ENCODE measurements at regions not wholly inside any gene's neighbourhood (a gene's known extent, or its start where the extent isn't known, plus 50 kb on each side); places are given as distances from the start of the nearest gene placed in this dataset.
"Not testable (repeated sequence)": the region's sequence is repeated elsewhere in the genome, so short reads cannot be mapped to it uniquely, and the experiment has no call there.

- no peak overlapping the region for H3K27ac ChIP-seq (ENCODE audit: low read depth, low read length)
- H3K9me3 ChIP-seq (ENCODE audit: control insufficient read depth in 3 of 3, low read length in 3 of 3), result no peaks in the 10 kb centered on the region
- H3K9ac ChIP-seq (ENCODE audit: low read depth in 1 of 3, low read length in 3 of 3), result no peak overlapping the region
- H3K27me3 ChIP-seq (ENCODE audit: control insufficient read depth in 3 of 3, insufficient read depth in 3 of 3, low read length in 3 of 3), result no peaks in the 10 kb centered on the region
- no peak overlapping the region for H3K4me3 ChIP-seq (ENCODE audit: low read length in 3 of 3)
- no peaks in the 10 kb centered on the region for H3K4me1 ChIP-seq (ENCODE audit: control insufficient read depth in 3 of 3, insufficient read depth in 3 of 3, low read length in 3 of 3)
- H3K36me3 ChIP-seq (ENCODE audit: control insufficient read depth in 3 of 3, insufficient read depth in 3 of 3, low read length in 3 of 3), result no peaks in the 10 kb centered on the region
These were observed 70.0 kb upstream of the HGF start for GRCh38 chr7:81839708-81840369.

GRCh38 chr7:81833401-81833800 lies 63.6 kb upstream of the HGF start:
- Histone ChIP-seq H3K4me3 (ENCODE audit: low read length in 3 of 3) (no peak overlapping the region), H3K9me3 (ENCODE audit: control insufficient read depth in 3 of 3, low read length in 3 of 3) (peaks cover 2 to 8% (median 7%) of the 10 kb centered on the region in 3 donors), H3K36me3 (ENCODE audit: control insufficient read depth in 3 of 3, insufficient read depth in 3 of 3, low read length in 3 of 3) (no peaks in the 10 kb centered on the region), H3K9ac (ENCODE audit: low read depth in 1 of 3, low read length in 3 of 3) (no peak overlapping the region), H3K27me3 (ENCODE audit: control insufficient read depth in 3 of 3, insufficient read depth in 3 of 3, low read length in 3 of 3) (no peaks in the 10 kb centered on the region), H3K27ac (ENCODE audit: low read depth, low read length) (no peak overlapping the region), H3K4me1 (ENCODE audit: control insufficient read depth in 3 of 3, insufficient read depth in 3 of 3, low read length in 3 of 3) (no peaks in the 10 kb centered on the region)

GRCh38 chr7:81831883-81832282 lies 62.0 kb upstream of the HGF start:
- Histone ChIP-seq H3K27me3 (ENCODE audit: control insufficient read depth in 3 of 3, insufficient read depth in 3 of 3, low read length in 3 of 3) (no peaks in the 10 kb centered on the region), H3K4me1 (ENCODE audit: control insufficient read depth in 3 of 3, insufficient read depth in 3 of 3, low read length in 3 of 3) (no peaks in the 10 kb centered on the region), H3K27ac (ENCODE audit: low read depth, low read length) (no peak overlapping the region), H3K9me3 (ENCODE audit: control insufficient read depth in 3 of 3, low read length in 3 of 3) (peaks cover 2 to 8% (median 7%) of the 10 kb centered on the region in 3 donors), H3K36me3 (ENCODE audit: control insufficient read depth in 3 of 3, insufficient read depth in 3 of 3, low read length in 3 of 3) (no peaks in the 10 kb centered on the region), H3K9ac (ENCODE audit: low read depth in 1 of 3, low read length in 3 of 3) (no peak overlapping the region), H3K4me3 (ENCODE audit: low read length in 3 of 3) (no peak overlapping the region)

GRCh38 chr7:81829511-81829910 lies 59.7 kb upstream of the HGF start:
- H3K36me3 ChIP-seq (ENCODE audit: control insufficient read depth in 3 of 3, insufficient read depth in 3 of 3, low read length in 3 of 3); H3K4me1 ChIP-seq (ENCODE audit: control insufficient read depth in 3 of 3, insufficient read depth in 3 of 3, low read length in 3 of 3); H3K4me3 ChIP-seq (ENCODE audit: low read length in 3 of 3); H3K27ac ChIP-seq (ENCODE audit: low read depth, low read length); H3K27me3 ChIP-seq (ENCODE audit: control insufficient read depth in 3 of 3, insufficient read depth in 3 of 3, low read length in 3 of 3); H3K9me3 ChIP-seq (ENCODE audit: control insufficient read depth in 3 of 3, low read length in 3 of 3); H3K9ac ChIP-seq (ENCODE audit: low read depth in 1 of 3, low read length in 3 of 3): not testable (repeated sequence)

- Histone ChIP-seq H3K4me3 (ENCODE audit: low read length in 3 of 3) (no peak overlapping the region), H3K4me1 (ENCODE audit: control insufficient read depth in 3 of 3, insufficient read depth in 3 of 3, low read length in 3 of 3) (no peaks in the 10 kb centered on the region), H3K27ac (ENCODE audit: low read depth, low read length) (no peak overlapping the region), H3K9me3 (ENCODE audit: control insufficient read depth in 3 of 3, low read length in 3 of 3) (no peaks in the 10 kb centered on the region), H3K36me3 (ENCODE audit: control insufficient read depth in 3 of 3, insufficient read depth in 3 of 3, low read length in 3 of 3) (no peaks in the 10 kb centered on the region), H3K27me3 (ENCODE audit: control insufficient read depth in 3 of 3, insufficient read depth in 3 of 3, low read length in 3 of 3) (no peaks in the 10 kb centered on the region), H3K9ac (ENCODE audit: low read depth in 1 of 3, low read length in 3 of 3) (no peak overlapping the region)
These were observed 53.0 kb upstream of the HGF start for GRCh38 chr7:81822811-81823210.

- no peaks in the 10 kb centered on the region for H3K36me3 ChIP-seq (ENCODE audit: control insufficient read depth in 3 of 3, insufficient read depth in 3 of 3, low read length in 3 of 3)
- no peak overlapping the region for H3K27ac ChIP-seq (ENCODE audit: low read depth, low read length)
- no peaks in the 10 kb centered on the region for H3K27me3 ChIP-seq (ENCODE audit: control insufficient read depth in 3 of 3, insufficient read depth in 3 of 3, low read length in 3 of 3)
- no peaks in the 10 kb centered on the region for H3K9me3 ChIP-seq (ENCODE audit: control insufficient read depth in 3 of 3, low read length in 3 of 3)
- H3K9ac ChIP-seq (ENCODE audit: low read depth in 1 of 3, low read length in 3 of 3), result no peak overlapping the region
- no peak overlapping the region for H3K4me3 ChIP-seq (ENCODE audit: low read length in 3 of 3)
- no peaks in the 10 kb centered on the region for H3K4me1 ChIP-seq (ENCODE audit: control insufficient read depth in 3 of 3, insufficient read depth in 3 of 3, low read length in 3 of 3)
These were observed 50.0 kb upstream of the HGF start for GRCh38 chr7:81819861-81820260.

Measured in skeletal muscle tissue (tissue), 3 donors.